Activated gamma-delta T cell treated with Interleukin-2 at 50 U/mL for 16 hours (primary cell): ENCODE measurements at regions not wholly inside any gene's neighbourhood (a gene's known extent, or its start where the extent isn't known, plus 50 kb on each side); places are given as distances from the start of the nearest gene placed in this dataset.

Experiments
- DNase-seq: peaks from one replicate; pipeline ENCODE4 v3.0.0-alpha.2; 2020

GRCh38 chr20:53713328-53714056 is 119.9 kb upstream of the ZNF217 start:
- no peak for DNase-seq

- no peak for DNase-seq
Observed at GRCh38 chr20:53712212-53712977, 118.8 kb upstream of the ZNF217 start.

GRCh38 chr20:53711333-53712211 is 117.9 kb upstream of the ZNF217 start:
- DNase-seq = no peak

GRCh38 chr20:53708129-53708968 is 114.7 kb upstream of the ZNF217 start:
- no peak for DNase-seq

- DNase-seq = no peak
Observed at GRCh38 chr20:53707371-53708055, 113.9 kb upstream of the ZNF217 start.

GRCh38 chr20:53706466-53707370 is 113.1 kb upstream of the ZNF217 start:
- no peak for DNase-seq

- DNase-seq = no peak
Observed at GRCh38 chr20:53706008-53706465, 112.4 kb upstream of the ZNF217 start.

GRCh38 chr20:53702617-53703016 is 109.0 kb upstream of the ZNF217 start:
- DNase-seq = no peak

- no peak for DNase-seq
Observed at GRCh38 chr20:53699906-53700305, 106.3 kb upstream of the ZNF217 start.

GRCh38 chr20:53699085-53699674 is 105.5 kb upstream of the ZNF217 start:
- DNase-seq = no peak

GRCh38 chr20:53698371-53698978 is 104.8 kb upstream of the ZNF217 start:
- DNase-seq = no peak

GRCh38 chr20:53695797-53696527 is 102.3 kb upstream of the ZNF217 start:
- DNase-seq = no peak

- DNase-seq = no peak
Observed at GRCh38 chr20:53693262-53693871, 99.7 kb upstream of the ZNF217 start.

GRCh38 chr20:53692465-53693067 is 98.9 kb upstream of the ZNF217 start:
- no peak for DNase-seq

GRCh38 chr20:53691811-53692192 is 98.2 kb upstream of the ZNF217 start:
- DNase-seq = no peak

GRCh38 chr20:53691060-53691810 is 97.6 kb upstream of the ZNF217 start:
- no peak for DNase-seq

GRCh38 chr20:53688085-53688484 is 94.4 kb upstream of the ZNF217 start:
- DNase-seq = no peak
